Naive thymus-derived CD8-positive, alpha-beta T cell (primary cell): ENCODE measurements at regions not wholly inside any gene's neighbourhood (a gene's known extent, or its start where the extent isn't known, plus 50 kb on each side); places are given as distances from the start of the nearest gene placed in this dataset.

Experiments
- ATAC-seq, 2 donors: fragments of 150-1000 bp; cut with Tn5 transposase in 1 of 2; sonication (Bioruptor Pico), chemical (Tn5 transposase) in 1 of 2; 1 replicate in 1 of 2; 2 replicates in 1 of 2; pipeline ENCODE4 v1.10.0; 2021; ENCODE audit warnings: mild to moderate bottlenecking in 2 of 2, moderate library complexity in 2 of 2
- POLR2A ChIA-PET: fragments of 350-600 bp; sonication (Branson Sonifier 250); formaldehyde crosslinking; loops from one replicate; lab custom pipeline; 2021; ENCODE audit warnings: antibody characterized with exemption; lab: Charles Lee
- DNase-seq, 10 donors: peaks; one replicate each; pipeline versions ENCODE4 v3.0.0 to v3.0.0-alpha.2; 2020 to 2022
- H3K27ac Mint-ChIP-seq, 10 donors: one replicate each; pipeline ENCODE4 v1.8.0; 2020 to 2022; ENCODE audit warnings: mild to moderate bottlenecking in 10 of 10, mixed read lengths in 10 of 10, moderate library complexity in 4 of 10, inconsistent platforms in 1 of 10
- H3K27me3 Mint-ChIP-seq, 5 donors: one replicate each; pipeline ENCODE4 v1.8.0; 2021 to 2022; ENCODE audit warnings: mixed read lengths in 5 of 5
- H3K36me3 Mint-ChIP-seq, 3 donors: one replicate each; pipeline ENCODE4 v1.8.0; 2020 to 2022; ENCODE audit warnings: mixed read lengths in 3 of 3, mild to moderate bottlenecking in 2 of 3, inconsistent platforms in 1 of 3
- H3K4me1 Mint-ChIP-seq, 4 donors: one replicate each; pipeline ENCODE4 v1.8.0; 2021 to 2022; ENCODE audit warnings: mixed read lengths in 4 of 4
- H3K4me3 Mint-ChIP-seq, 10 donors: one replicate each; pipeline ENCODE4 v1.8.0; 2020 to 2022; ENCODE audit warnings: mild to moderate bottlenecking in 10 of 10, mixed read lengths in 10 of 10, moderate library complexity in 6 of 10, inconsistent platforms in 1 of 10
- H3K9me3 Mint-ChIP-seq, 9 donors: one replicate each; pipeline ENCODE4 v1.8.0; 2020 to 2022; ENCODE audit warnings: mixed read lengths in 9 of 9, mild to moderate bottlenecking in 3 of 9, inconsistent platforms in 1 of 9, moderate library complexity in 1 of 9

DNA sequence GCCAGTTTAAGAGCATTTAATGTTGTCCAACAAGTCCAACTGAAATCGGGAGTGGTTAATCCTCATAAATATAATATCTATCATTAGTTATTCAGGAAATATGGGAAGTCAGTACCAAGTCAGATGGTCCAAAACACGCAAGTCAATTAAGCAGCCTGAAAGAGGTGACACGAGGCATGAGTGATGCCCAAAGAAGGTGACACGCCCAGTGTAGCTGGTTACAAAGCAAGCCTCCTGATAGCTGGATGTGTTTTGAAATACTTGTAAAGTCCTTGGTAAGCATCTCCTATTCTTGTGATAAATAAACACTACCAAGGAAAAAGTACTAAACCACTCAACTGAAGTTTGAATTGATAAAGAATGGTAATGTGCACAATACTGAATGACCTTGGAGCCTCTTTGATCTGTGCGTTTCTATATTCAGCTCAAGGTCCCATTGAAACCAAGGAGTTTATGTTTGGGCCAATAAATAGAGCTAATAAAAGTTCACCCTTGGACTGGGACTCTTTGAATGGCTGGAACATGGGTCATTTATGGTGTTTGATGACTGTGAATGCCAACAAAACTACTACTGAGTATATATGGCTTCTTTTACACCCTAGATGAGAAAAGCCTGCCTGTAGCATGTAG, 93.2 kb upstream of the KLF3 start:
- peaks cover 4 to 10% (median 6%) of the 10 kb centered on the region in 4 donors for H3K4me1 Mint-ChIP-seq

GRCh38 chr4:38572793-38573192, 91.2 kb upstream of the KLF3 start:
- Mint-ChIP-seq H3K4me1 (peaks cover 5 to 18% (median 12%) of the 10 kb centered on the region in 4 donors), H3K9me3 (no peaks in the 10 kb centered on the region), H3K36me3 (no peaks in the 10 kb centered on the region), H3K4me3 (no peak overlapping the region), H3K27ac (no peak overlapping the region), H3K27me3 (peaks cover 0 to 2% (median 0%) of the 10 kb centered on the region in 5 donors)
- DNase-seq = no peak
- POLR2A ChIA-PET = no interaction called here
- no peak for ATAC-seq

More for the DNA sequence above, 93.2 kb upstream of the KLF3 start:
- POLR2A ChIA-PET = no interaction called here
- no peaks in the 10 kb centered on the region for H3K9me3 Mint-ChIP-seq
- no peak overlapping the region for H3K4me3 Mint-ChIP-seq
- no peak for ATAC-seq
- DNase-seq = no peak
- H3K36me3 Mint-ChIP-seq = no peaks in the 10 kb centered on the region
- no peak overlapping the region for H3K27ac Mint-ChIP-seq
- H3K27me3 Mint-ChIP-seq = peaks cover 0 to 2% (median 0%) of the 10 kb centered on the region in 5 donors

DNA sequence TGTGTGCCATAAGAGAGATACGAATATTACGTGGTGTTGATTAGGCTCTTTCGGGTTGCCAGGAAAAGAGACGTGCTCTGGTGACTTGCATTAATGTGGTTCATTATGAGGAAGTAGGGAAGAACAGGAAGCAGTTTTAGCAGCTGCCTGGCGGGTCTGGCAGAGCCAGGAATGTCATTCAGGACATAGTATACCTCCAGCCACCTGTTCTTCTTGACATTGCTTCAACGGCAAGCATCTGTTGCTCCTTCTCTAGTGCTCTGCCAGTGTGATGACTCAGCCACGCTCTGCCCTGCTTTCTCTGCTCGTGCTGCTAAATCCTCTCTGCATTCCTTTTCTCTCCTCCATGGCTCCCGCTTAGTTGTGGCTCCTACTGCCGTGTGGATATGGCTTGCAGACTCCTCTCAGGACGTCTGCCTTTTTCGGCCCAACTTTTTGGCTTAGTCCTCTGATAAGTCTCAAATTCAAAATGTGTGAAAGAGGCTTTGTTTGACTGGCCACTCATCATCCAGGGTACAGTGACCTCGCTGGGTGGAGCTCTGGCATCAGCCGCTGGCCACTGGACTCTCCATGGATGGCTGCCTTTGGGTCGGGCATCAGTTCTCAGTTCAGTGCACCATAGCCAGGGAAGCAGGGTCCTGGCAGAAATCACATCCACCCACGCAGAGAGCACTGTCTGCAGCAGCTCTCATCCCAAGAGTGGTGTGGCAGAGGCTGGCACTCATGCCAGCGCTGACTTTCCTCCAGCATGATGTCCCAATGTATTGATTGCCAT, 89.3 kb upstream of the KLF3 start:
- H3K4me3 Mint-ChIP-seq = no peak overlapping the region
- DNase-seq (no peak), ATAC-seq (no peak)
- H3K4me1 Mint-ChIP-seq = peaks cover 5 to 18% (median 12%) of the 10 kb centered on the region in 4 donors
- POLR2A ChIA-PET = no interaction called here
- peaks cover 0 to 2% (median 0%) of the 10 kb centered on the region in 9 donors for H3K9me3 Mint-ChIP-seq
- peaks cover 0 to 2% (median 0%) of the 10 kb centered on the region in 5 donors for H3K27me3 Mint-ChIP-seq
- peak overlapping the region in 1 of 10 donors; percentile 31 for H3K27ac Mint-ChIP-seq
- no peaks in the 10 kb centered on the region for H3K36me3 Mint-ChIP-seq

DNA sequence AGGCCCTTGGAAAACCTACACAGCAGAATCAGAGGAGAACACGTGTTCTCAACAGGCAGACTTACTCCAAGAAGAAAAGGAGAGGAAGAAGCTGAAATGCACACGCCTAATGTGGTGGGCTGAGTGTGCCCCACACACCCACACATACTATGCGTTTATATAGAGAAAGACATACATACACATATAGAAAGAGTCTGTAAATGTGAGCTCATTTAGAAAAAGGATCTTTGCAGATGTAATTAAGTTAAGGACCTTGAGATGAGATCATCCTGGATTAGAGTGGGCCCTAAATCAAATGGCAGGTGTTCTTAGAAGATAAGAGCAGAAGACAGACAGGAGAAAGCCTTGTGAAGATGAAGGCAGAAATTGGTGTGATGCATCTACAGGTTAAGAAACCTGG, 87.2 kb upstream of the KLF3 start:
- Mint-ChIP-seq H3K36me3 (no peaks in the 10 kb centered on the region), H3K4me3 (no peak overlapping the region), H3K9me3 (peaks cover 0 to 2% (median 0%) of the 10 kb centered on the region in 9 donors), H3K4me1 (peaks cover 6 to 18% (median 10%) of the 10 kb centered on the region in 4 donors), H3K27me3 (peaks cover 0 to 2% (median 0%) of the 10 kb centered on the region in 5 donors), H3K27ac (no peak overlapping the region)
- POLR2A ChIA-PET = interaction anchor here (0.9 kb wide), 1 partner anchor 9 kb away, joined by 3 read pairs; no protein-coding TSS in a partner anchor
- DNase-seq (no peak), ATAC-seq (no peak)

GRCh38 chr4:38577462-38577861, 86.5 kb upstream of the KLF3 start:
- no peak overlapping the region for H3K4me3 Mint-ChIP-seq
- peaks cover 0 to 2% (median 0%) of the 10 kb centered on the region in 5 donors for H3K27me3 Mint-ChIP-seq
- H3K27ac Mint-ChIP-seq = no peak overlapping the region
- H3K9me3 Mint-ChIP-seq = peaks cover 0 to 2% (median 0%) of the 10 kb centered on the region in 9 donors
- peaks cover 9 to 18% (median 10%) of the 10 kb centered on the region in 4 donors for H3K4me1 Mint-ChIP-seq
- ATAC-seq (no peak), DNase-seq (no peak)
- no peaks in the 10 kb centered on the region for H3K36me3 Mint-ChIP-seq
- POLR2A ChIA-PET = no interaction called here

DNA sequence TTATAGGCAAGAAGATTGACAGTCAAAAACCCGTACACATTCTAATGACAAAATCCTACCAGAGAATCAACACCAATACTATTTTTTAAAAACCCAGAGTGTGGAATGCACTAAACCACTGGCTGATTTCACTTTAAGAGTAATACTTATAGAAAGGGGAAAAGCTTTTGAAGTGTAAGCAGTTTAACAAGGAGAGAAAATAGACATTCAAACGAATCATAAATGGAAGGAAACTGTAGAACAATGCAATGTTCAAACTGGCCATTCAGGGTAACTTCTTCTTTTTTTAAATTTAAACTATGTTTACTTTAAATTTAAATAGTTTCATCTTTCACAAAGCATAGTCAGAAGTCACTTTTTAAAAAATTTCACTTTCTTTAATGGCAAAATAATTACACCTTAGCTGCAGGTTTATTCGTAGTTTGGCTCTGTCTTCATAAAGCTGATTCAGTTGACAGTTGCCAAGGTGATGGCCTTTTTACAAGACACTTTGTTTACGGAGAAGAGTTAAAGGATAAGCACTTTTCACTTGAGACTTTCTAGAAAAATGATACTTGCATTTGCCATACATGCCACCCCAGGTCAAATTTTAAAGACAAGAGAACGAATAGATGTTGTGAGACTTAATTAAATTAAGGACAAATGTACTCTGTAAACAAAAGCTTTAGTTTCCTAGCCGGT, 82.4 kb upstream of the KLF3 start:
- Mint-ChIP-seq H3K27ac (no peak overlapping the region), H3K4me1 (peaks cover 7 to 24% (median 9%) of the 10 kb centered on the region in 4 donors), H3K27me3 (peaks cover 0 to 2% (median 0%) of the 10 kb centered on the region in 5 donors), H3K36me3 (no peaks in the 10 kb centered on the region), H3K9me3 (peaks cover 0 to 2% (median 0%) of the 10 kb centered on the region in 9 donors), H3K4me3 (no peak overlapping the region)
- ATAC-seq (no peak), DNase-seq (no peak)
- POLR2A ChIA-PET = interaction anchor here (0.8 kb wide), 1 partner anchor 81 kb away, joined by 5 read pairs; no protein-coding TSS in a partner anchor

- Mint-ChIP-seq H3K4me3 (no peak overlapping the region), H3K36me3 (no peaks in the 10 kb centered on the region)
- POLR2A ChIA-PET = no interaction called here
These were observed 81.6 kb upstream of the KLF3 start for GRCh38 chr4:38582445-38582844.

GRCh38 chr4:38582889-38583470, 81.0 kb upstream of the KLF3 start:
- ATAC-seq = no peak
- POLR2A ChIA-PET = no interaction called here
- no peaks in the 10 kb centered on the region for H3K36me3 Mint-ChIP-seq
- H3K27ac Mint-ChIP-seq = peak overlapping the region in 2 of 10 donors; percentile 37 to 48
- H3K27me3 Mint-ChIP-seq = peaks cover 0 to 2% (median 0%) of the 10 kb centered on the region in 5 donors
- peak overlapping the region in 1 of 10 donors; percentile 52 for H3K4me3 Mint-ChIP-seq
- H3K9me3 Mint-ChIP-seq = peaks cover 0 to 2% (median 0%) of the 10 kb centered on the region in 9 donors
- peaks cover 5 to 25% (median 6%) of the 10 kb centered on the region in 4 donors for H3K4me1 Mint-ChIP-seq
- DNase-seq = no peak

More at GRCh38 chr4:38582445-38582844, 81.6 kb upstream of the KLF3 start:
- peaks cover 0 to 2% (median 0%) of the 10 kb centered on the region in 9 donors for H3K9me3 Mint-ChIP-seq
- no peak for ATAC-seq
- H3K27me3 Mint-ChIP-seq = peaks cover 0 to 2% (median 0%) of the 10 kb centered on the region in 5 donors
- DNase-seq = no peak
- no peak overlapping the region for H3K27ac Mint-ChIP-seq
- H3K4me1 Mint-ChIP-seq = peaks cover 5 to 25% (median 6%) of the 10 kb centered on the region in 4 donors

DNA sequence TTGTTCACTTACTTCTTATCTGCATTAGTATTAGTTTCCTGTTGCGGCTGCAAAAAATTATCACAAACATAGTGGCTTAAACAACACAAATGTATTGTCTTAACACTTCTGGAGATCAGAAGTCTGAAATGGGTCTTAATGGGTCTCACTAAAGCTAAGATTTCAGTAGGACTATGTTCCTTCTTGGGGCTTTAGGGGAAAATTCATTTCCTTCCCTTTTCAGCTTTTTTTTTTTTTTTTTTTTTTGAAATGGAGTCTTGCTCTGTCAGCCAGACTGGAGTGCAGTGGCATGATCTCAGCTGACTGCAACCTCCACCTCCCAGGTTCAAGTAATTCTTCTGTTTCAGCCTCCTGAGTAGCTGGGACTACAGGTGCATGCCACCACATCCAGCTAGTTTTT, 78.1 kb upstream of the KLF3 start:
- DNase-seq (no peak), ATAC-seq (no peak)
- H3K27me3 Mint-ChIP-seq = peaks cover 0 to 4% (median 0%) of the 10 kb centered on the region in 5 donors
- no peak overlapping the region for H3K27ac Mint-ChIP-seq
- H3K36me3 Mint-ChIP-seq = peaks cover 0 to 2% (median 0%) of the 10 kb centered on the region in 3 donors
- H3K4me1 Mint-ChIP-seq = peaks cover 5 to 25% (median 6%) of the 10 kb centered on the region in 4 donors
- POLR2A ChIA-PET = interaction anchor here (0.6 to 1.3 kb wide), 3 partner anchors 10 to 271 kb away, joined by 3 to 4 read pairs (median 4); no protein-coding TSS in a partner anchor
- no peak overlapping the region for H3K4me3 Mint-ChIP-seq
- H3K9me3 Mint-ChIP-seq = peaks cover 0 to 5% (median 0%) of the 10 kb centered on the region in 9 donors

GRCh38 chr4:38587106-38587505, 76.9 kb upstream of the KLF3 start:
- no peak for ATAC-seq
- DNase-seq = no peak
- H3K4me1 Mint-ChIP-seq = peaks cover 5 to 21% (median 6%) of the 10 kb centered on the region in 4 donors
- POLR2A ChIA-PET = no interaction called here
- H3K36me3 Mint-ChIP-seq = peaks cover 0 to 2% (median 0%) of the 10 kb centered on the region in 3 donors
- peak overlapping the region in 1 of 10 donors; percentile 16 for H3K27ac Mint-ChIP-seq
- H3K9me3 Mint-ChIP-seq = peaks cover 0 to 9% (median 0%) of the 10 kb centered on the region in 9 donors
- H3K4me3 Mint-ChIP-seq = no peak overlapping the region
- H3K27me3 Mint-ChIP-seq = peaks cover 0 to 4% (median 0%) of the 10 kb centered on the region in 5 donors

DNA sequence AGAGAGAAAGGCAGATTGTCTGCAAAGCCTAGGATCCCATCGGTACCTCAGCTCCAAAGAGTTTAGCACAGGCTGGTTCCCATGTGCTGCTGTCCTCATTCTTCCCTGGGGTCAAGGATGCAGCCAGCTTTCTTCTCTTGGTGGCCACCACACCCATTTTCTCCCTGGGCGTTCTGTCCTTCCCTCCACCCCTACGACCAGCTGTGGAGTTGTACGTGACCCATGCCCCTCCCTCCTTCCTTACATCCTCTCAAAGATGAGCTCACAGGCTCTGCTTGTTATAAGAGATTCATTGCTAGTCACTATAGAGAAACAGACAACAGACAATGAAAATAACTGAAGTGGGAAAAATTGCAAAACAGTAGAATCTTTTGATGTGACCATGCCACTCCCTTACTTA, 74.0 kb upstream of the KLF3 start:
- POLR2A ChIA-PET = no interaction called here
- no peak overlapping the region for H3K27ac Mint-ChIP-seq

More for the DNA sequence above, 74.0 kb upstream of the KLF3 start:
- Mint-ChIP-seq H3K4me3 (no peak overlapping the region), H3K27me3 (peaks cover 0 to 4% (median 0%) of the 10 kb centered on the region in 5 donors), H3K9me3 (peaks cover 0 to 9% (median 0%) of the 10 kb centered on the region in 9 donors), H3K4me1 (peaks cover 0 to 9% (median under 1%) of the 10 kb centered on the region in 4 donors), H3K36me3 (peaks cover 0 to 2% (median 0%) of the 10 kb centered on the region in 3 donors)
- no peak for ATAC-seq
- no peak for DNase-seq
